Endothelial cell (in vitro differentiated cells): ENCODE measurements at regions not wholly inside any gene's neighbourhood (a gene's known extent, or its start where the extent isn't known, plus 50 kb on each side); places are given as distances from the start of the nearest gene placed in this dataset.

ENCODE experiments used
- DNase-seq: peaks from one replicate; pipeline ENCODE4 v3.0.0; 2021; ENCODE audit warnings: low spot score
- H3K27ac Mint-ChIP-seq: one replicate; pipeline ENCODE4 v1.8.0; 2021; ENCODE audit warnings: mixed read lengths, inconsistent platforms; ENCODE audit not compliant: unreplicated experiment
- H3K27me3 Mint-ChIP-seq: one replicate; pipeline ENCODE4 v1.8.0; 2021; ENCODE audit warnings: mild to moderate bottlenecking, moderate library complexity, mixed read lengths, inconsistent platforms; ENCODE audit not compliant: unreplicated experiment
- H3K36me3 Mint-ChIP-seq: one replicate; pipeline ENCODE4 v1.8.0; 2021; ENCODE audit warnings: mild to moderate bottlenecking, low read depth, mixed read lengths, inconsistent platforms; ENCODE audit not compliant: unreplicated experiment
- H3K4me1 Mint-ChIP-seq: one replicate; pipeline ENCODE4 v1.8.0; 2021; ENCODE audit warnings: mild to moderate bottlenecking, mixed read lengths, inconsistent platforms; ENCODE audit not compliant: unreplicated experiment
- H3K4me3 Mint-ChIP-seq: one replicate; pipeline ENCODE4 v1.8.0; 2021; ENCODE audit warnings: mild to moderate bottlenecking, mixed read lengths, inconsistent platforms; ENCODE audit not compliant: unreplicated experiment
- H3K9me3 Mint-ChIP-seq: one replicate; pipeline ENCODE4 v1.8.0; 2021; ENCODE audit warnings: mixed read lengths, inconsistent platforms; ENCODE audit not compliant: unreplicated experiment
- CTCF ChIP-seq: fragments of 200-600 bp; sonication (generic); IDR thresholded peaks from one replicate; pipeline ENCODE4 v1.5.0; 2021; ENCODE audit warnings: antibody characterized with exemption; ENCODE audit not compliant: unreplicated experiment

GRCh38 chr6:40809627-40810026 lies 222.5 kb upstream of the LRFN2 start:
- DNase-seq: no peak

GRCh38 chr6:40807484-40807883 lies 220.3 kb upstream of the LRFN2 start:
- H3K4me1 Mint-ChIP-seq: no peaks in the 10 kb centered on the region
- TF ChIP-seq CTCF: no peak
- H3K9me3 Mint-ChIP-seq: no peaks in the 10 kb centered on the region
- H3K27me3 Mint-ChIP-seq: peaks cover 11% of the 10 kb centered on the region
- H3K36me3 Mint-ChIP-seq: no peaks in the 10 kb centered on the region
- no peak for DNase-seq
- no peak overlapping the region for H3K4me3 Mint-ChIP-seq
- no peak overlapping the region for H3K27ac Mint-ChIP-seq

More at GRCh38 chr6:40809627-40810026, 222.5 kb upstream of the LRFN2 start:
- no peak overlapping the region for H3K27ac Mint-ChIP-seq
- TF ChIP-seq CTCF: no peak
- peaks cover 15% of the 10 kb centered on the region for H3K27me3 Mint-ChIP-seq
- no peaks in the 10 kb centered on the region for H3K4me1 Mint-ChIP-seq
- H3K36me3 Mint-ChIP-seq: no peaks in the 10 kb centered on the region
- no peak overlapping the region for H3K4me3 Mint-ChIP-seq
- no peaks in the 10 kb centered on the region for H3K9me3 Mint-ChIP-seq

- no peak for TF ChIP-seq CTCF
- Mint-ChIP-seq H3K36me3 (no peaks in the 10 kb centered on the region), H3K4me1 (no peaks in the 10 kb centered on the region), H3K4me3 (no peak overlapping the region), H3K9me3 (no peaks in the 10 kb centered on the region), H3K27me3 (peaks cover 14% of the 10 kb centered on the region), H3K27ac (no peak overlapping the region)
- no peak for DNase-seq
Measured at GRCh38 chr6:40806256-40806864, 219.2 kb upstream of the LRFN2 start.

GRCh38 chr6:40805336-40805735 lies 218.2 kb upstream of the LRFN2 start:
- Mint-ChIP-seq H3K27ac (no peak overlapping the region), H3K4me1 (no peaks in the 10 kb centered on the region)
- no peak for DNase-seq

More at GRCh38 chr6:40805336-40805735, 218.2 kb upstream of the LRFN2 start:
- TF ChIP-seq CTCF: no peak
- Mint-ChIP-seq H3K36me3 (no peaks in the 10 kb centered on the region), H3K9me3 (no peaks in the 10 kb centered on the region), H3K27me3 (peaks cover 12% of the 10 kb centered on the region), H3K4me3 (no peak overlapping the region)
